NCI-H2171 treated with DMSO at 0.1 percent for 48 hours (cell line): ENCODE measurements at regions not wholly inside any gene's neighbourhood (a gene's known extent, or its start where the extent isn't known, plus 50 kb on each side); places are given as distances from the start of the nearest gene placed in this dataset.
"Not testable (repeated sequence)": the region's sequence is repeated elsewhere in the genome, so short reads cannot be mapped to it uniquely, and the experiment has no call there.

ENCODE experiments used
- DNase-seq: peaks from one replicate; lab custom pipeline; 2025; lab: John Stamatoyannopoulos, UW

DNA sequence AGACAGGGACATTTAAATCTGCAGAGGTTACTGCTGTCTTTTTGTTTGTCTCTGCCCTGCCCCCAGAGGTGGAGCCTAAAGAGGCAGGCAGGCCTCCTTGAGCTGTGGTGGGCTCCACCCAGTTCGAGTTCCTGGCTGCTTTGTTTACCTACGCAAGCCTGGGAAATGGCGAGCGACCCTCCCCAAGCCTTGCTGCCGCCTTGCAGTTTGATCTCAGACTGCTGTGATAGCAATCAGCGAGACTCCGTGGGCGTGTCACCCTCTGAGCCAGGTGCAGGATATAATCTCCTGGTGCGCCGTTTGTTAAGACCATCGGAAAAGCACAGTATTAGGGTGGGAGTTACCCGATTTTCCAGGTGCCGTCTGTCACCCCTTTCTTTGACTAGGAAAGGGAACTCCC lies 93.3 kb downstream of the ANKRD30BL start:
- DNase-seq, result not testable (repeated sequence)

DNA sequence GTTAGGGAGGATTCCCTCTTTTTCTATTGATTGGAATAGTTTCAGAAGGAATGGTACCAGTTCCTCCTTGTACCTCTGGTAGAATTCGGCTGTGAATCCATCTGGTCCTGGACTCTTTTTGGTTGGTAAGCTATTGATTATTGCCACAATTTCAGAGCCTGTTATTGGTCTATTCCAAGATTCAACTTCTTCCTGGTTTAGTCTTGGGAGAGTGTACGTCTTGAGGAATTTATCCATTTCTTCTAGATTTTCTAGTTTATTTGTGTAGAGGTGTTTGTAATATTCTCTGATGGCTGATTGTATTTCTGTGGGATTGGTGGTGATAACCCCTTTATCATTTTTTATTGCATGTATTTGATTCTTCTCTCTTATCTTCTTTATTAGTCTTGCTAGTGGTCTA lies 96.4 kb downstream of the ANKRD30BL start:
- DNase-seq, result not testable (repeated sequence)

DNA sequence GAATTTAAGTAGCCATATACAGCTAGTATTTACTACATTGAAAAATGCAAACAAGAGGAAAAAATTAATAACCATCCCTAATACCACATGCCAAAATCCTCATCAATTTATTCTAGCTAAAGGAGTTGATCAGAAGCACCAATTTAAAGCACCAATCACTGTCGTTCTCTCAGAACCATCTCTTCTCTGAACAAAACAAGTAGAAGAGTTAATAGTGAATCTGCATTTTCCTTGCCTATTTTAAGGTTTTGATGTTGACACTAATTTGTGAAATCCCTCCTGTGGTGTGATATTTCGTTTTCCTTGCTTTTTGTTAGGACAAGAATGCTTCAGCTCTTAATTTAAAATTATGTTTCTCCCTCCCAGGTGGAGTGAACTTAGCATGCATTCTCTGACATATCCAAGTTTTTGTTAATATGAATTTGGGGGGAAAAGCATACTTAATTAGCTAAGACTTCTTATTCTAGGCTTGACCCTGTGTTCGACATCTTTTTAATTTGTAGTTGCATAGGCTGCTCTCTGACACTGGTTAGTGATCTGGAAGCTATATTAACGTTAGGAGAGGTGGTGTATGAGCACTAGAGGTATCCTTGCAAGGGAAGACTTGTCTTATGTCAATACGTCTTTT lies 122.0 kb downstream of the ANKRD30BL start:
- DNase-seq, result not testable (repeated sequence)

DNA sequence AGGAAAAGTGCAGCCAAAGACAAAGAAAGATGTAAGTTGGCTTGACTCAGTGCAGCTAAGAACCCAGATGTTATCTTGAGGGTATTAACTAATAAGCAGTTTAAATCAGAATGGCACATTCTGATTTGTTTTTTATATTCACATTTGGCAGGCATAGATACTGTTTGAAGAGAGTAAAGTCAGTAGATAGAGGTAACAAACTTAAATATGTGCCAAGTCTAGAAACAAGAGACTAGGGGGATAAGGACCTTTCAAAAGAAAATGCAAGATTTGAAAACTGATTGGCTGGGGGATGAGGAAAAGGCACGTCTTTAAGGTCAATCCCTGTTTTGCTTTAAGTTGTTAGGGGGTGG lies 122.9 kb downstream of the ANKRD30BL start:
- DNase-seq, result not testable (repeated sequence)

DNA sequence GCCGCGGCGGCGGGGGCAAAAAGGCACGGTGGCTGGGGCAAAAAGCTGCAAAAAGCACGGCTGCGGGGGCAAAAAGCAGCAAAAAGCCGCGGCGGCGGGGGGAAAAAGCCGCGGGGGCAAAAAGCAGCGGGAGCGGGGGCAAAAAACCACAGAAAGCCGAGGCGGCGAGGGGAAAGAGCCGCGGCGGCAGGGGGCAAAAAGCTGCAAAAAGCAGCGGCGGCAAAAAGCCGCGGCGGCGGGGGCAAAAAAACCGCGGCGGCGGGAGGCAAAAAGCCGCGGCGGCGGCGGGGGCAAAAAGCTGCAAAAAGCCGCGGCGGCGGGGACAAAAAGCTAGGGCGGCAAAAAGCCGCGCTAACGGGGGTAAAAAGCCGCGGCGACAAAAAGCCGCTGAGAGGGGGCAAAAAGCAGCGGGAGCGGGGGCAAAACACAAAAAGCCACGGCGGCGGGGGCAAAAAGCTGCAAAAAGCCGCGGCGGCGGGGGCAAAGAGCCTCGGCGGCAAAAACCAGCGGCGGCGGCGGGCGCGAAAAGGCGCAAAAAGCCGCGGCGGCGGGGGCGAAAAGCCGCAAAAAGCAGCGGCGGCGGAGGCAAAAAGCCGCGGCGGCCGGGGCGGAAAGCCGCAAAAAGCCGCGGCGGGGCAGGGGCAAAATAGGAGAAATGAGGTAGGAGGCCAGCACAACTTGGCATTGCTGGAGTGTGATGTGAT lies 123.4 kb downstream of the ANKRD30BL start:
- DNase-seq, result peak; percentile 4

DNA sequence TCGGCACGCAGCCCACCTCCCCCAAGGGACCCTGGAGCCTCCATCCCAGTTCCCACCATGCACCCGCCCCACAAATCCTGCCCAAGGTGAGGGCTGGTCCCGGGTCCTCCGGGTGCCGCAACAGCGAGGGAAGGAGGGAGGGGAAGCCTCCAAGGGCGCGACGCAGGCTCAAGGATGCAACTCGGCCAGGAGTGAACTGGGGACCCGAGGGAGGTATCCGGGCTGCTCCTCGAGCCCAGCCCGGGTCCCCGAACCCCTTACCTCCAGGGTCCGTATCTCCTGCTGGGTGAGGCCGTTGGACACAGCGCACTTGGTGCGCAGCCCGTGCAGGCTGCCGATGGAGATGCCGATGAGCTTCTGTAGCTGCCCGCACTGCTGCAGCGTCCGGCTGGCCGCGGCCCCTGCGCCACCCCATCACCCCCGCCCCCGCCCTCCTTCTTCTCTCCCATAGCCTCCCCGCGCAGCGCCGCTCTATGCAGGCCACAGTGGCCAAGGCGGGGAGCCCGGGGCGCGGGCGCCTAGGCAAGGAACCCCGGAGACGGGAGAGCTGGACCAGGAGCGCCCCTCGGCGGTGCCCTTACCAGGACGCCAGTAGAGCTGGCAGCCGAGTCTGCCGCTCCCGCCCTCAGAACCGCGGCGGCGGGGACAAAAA lies 124.1 kb downstream of the ANKRD30BL start:
- peak; percentile 14 for DNase-seq

DNA sequence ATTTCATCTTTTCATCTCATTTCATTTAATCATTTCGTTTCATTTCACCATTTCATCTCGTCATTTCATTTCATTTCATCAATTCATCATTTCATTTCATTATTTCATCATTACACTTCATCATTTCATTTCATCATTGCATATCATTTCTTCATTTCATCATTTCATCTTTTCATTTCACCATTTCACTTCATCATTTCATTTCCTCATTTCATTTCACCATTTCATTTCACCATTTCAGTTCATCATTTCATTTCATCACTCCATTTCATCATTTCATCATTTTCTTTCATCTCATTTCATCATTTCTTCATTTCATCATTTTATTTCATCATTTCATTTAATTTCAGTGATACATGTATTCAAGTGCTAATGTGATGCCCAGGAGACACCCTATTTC lies 127.1 kb downstream of the ANKRD30BL start:
- no peak for DNase-seq

DNA sequence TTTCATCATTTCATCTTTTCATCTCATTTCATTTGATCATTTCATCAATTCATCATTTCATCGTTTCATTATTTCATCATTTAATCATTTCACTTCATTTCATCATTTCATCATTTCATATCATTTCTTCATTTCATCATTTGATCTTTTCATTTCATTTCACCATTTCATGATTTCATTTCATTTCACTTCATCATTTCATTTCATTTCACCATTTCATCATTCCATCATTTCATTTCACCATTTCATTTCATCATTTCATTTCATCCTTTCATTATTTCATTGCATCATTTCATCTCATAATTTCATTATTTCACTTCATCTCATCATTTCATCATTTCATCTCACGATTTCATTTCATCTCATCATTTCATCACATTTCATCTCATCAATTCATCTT lies 127.8 kb downstream of the ANKRD30BL start:
- DNase-seq, result no peak

DNA sequence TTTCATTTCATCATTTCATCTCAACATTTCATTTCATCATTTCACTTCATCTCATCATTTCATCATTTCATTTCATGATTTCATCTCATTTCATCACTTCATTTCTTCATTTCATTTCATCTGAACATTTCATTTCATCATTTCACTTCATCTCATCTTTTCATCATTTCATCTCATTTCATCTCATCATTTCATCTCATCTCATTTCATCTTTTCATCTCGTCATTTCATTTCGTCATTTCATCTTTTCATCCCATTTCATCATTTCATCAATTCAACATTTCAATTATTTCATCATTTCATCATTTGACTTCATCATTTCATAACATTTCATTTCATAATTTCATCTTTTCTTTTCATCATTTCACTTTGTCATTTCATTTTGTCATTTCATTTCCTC lies 128.4 kb downstream of the ANKRD30BL start:
- DNase-seq, result no peak

DNA sequence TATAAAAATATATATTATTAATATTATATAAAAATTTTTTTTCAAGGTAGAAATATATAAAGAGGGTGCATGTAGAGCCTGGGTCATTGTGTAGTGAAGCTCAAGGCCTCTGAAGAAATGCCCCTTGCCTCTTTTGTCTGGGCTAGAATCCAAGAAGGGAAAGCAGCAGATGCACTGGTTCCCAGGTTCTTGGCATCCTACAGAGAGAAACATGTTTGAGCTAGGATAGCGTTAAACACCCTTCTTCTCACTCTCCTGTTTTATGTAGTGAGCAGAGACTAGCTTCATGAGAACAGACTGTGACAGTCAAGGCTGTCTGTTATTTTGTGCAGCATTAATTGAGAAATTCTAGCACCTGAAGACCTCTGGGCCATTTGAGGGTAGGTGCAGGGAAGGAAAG lies 149.7 kb downstream of the ANKRD30BL start:
- DNase-seq, result not testable (repeated sequence)

DNA sequence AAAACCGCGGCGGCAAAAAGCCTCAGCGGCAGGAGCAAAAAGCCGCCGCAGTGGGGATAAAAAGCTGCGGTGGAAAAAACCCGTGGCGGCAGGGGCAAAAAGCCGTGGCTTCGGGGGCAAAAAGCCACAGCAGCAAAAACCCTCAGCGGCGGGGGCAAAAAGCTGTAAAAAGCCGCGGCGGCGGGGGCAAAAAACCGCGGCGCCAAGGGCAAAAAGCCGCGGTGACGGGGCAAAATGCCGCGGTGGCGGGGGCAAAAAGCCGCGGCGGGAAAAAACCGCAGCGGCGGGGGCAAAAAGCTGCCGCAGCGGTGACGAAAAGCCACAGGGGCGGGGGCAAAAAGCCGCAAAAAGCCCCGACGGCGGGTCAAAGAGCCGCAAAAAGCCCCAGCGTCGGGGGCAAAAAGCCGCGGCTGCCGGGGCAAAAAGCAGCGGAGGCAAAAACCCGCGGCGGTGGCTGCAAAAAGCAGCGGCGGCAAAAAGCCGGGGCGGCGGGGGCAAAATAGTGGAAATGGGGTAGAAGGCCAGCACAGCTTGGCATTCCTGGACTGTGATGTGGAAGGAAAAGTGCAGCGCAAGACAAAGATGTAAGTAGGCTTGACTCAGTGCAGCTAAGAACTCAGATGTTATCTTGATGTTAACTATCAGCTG lies 151.8 kb downstream of the ANKRD30BL start:
- peak; percentile 1 for DNase-seq

DNA sequence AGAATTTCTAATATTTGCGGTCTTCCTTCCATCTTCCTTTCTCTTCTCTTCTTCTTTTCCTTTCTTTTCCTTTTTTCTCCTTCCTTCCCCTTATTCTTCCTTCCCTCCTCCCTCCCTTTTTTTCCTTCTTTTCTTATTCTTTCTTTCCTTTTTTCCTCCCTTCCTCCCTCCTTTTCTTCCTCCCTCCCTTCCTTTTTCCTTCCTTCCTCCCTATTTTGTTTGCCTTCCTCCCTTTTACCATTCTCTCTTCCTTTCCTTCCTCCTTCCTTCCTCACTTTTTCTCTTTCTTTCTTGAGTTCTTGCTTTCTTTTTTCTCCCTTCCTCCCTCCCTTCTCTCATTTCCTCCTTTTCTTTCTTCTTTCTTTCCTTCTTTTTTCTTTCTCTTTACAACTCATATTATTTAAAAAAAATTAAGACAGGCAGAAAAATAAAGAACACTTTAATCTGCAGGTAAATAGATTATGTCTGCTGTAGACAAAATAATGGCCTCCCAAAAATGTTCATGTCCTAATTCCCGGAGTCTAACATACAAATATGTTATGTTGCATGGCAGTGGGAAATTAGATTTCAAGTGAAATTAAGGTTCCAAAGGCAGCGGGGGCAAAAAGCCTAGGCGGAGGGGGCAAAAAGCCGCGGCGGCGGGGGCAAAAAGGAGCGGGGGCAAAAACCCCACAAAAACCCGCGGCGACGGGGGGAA lies 152.4 kb downstream of the ANKRD30BL start:
- no peak for DNase-seq

DNA sequence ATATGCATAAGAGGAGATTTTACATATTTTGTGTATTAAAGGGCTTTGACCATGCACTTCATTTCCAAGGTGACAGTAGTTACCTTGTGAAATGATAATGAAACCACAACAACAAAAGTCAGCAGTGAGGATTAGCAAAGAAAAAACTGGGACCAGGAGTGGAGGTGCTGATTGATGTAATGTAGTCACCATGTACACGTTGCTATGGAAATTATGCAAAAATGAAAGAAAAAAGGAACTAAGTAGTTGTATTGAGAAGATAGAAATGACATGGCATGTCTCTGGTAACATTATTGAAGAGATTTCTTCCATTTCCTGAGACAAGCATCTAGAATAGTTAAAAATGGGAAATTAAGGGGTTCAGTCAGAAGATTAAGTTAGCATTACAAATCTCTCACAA lies 171.0 kb downstream of the ANKRD30BL start:
- not testable (repeated sequence) for DNase-seq

DNA sequence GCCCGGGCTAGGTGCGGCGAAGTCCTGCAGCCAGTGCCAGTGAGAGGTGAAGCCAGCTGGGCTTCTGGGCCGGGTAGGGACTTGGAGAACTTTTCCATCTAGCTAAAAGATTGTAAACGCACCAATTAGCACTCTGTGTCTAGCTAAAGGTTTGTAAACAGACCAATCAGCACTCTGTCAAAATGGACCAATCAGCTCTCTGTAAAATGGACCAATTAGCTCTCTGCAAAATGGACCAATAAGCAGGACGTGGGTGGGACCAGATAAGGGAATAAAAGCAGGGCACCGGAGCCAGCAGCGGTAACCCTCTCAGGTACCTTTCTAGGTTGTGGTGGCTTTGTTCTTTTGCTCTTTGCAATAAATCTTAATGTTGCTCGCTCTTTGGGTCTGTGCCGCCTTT lies 195.1 kb downstream of the ANKRD30BL start:
- not testable (repeated sequence) for DNase-seq

DNA sequence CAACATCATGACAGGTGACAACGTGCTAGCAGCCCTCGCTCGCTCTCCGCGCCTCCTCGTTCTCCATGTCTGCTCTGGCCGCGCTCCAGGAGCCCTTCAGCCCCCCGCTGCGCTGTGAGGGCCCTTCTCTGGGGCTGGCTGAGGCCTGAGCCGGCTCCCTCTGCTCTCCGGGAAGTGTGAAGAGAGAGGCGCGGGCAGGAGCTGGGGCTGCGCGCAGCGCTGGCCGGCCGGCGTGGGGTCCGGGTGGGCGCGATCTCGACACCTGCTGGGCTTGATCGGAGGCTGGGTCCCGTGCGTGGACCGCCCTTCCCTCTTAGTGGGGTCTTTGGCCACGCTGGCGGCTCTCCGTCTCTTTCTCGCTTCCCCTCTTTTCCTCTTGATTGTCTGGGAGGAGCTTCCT lies 195.5 kb downstream of the ANKRD30BL start:
- no peak for DNase-seq

DNA sequence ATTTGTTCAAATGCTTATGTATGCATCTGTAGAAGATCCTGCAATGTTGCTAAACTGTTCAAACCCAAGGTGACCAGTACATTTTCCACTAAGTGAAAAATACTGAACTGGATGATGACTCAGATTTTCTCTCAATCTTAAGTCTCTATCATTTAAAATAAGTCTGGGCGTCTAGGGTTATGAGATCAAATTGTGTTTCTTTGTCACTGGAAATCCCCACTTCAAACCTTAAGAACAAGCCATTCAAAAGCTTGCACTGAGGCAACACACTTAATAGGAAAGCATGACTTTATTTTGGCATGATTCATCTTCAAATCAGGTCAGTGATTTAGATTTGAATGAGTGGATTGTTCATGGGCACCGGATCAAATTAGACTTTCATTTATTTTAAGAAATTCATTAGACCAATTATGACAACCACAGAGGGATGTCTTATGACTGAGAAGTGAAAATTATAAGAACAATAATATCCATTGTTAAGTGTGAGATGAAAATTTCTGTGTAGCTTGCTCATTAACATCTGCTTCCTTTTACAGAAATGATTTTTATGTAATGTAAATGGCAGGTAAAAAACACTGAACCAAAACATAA lies 203.6 kb downstream of the ANKRD30BL start:
- DNase-seq, result not testable (repeated sequence)

DNA sequence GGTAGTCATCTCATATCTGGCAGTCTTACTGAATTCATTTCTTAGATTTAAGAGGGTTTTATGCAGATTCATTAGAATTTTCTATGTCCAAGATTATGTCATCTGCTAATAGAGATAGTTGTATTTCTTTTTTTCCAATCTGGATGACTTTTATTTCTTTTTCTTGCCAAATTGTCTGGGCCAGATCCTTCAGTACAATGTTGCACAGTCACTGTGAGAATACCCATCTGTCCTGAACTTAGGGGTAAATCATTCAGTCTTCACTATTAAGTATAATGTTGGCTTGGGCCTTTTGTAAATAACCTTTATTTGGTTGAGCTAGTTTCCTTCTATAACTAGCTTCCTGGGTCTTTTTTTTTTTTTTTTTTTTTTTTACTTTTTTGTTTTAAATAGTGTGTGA lies 213.1 kb downstream of the ANKRD30BL start:
- not testable (repeated sequence) for DNase-seq

DNA sequence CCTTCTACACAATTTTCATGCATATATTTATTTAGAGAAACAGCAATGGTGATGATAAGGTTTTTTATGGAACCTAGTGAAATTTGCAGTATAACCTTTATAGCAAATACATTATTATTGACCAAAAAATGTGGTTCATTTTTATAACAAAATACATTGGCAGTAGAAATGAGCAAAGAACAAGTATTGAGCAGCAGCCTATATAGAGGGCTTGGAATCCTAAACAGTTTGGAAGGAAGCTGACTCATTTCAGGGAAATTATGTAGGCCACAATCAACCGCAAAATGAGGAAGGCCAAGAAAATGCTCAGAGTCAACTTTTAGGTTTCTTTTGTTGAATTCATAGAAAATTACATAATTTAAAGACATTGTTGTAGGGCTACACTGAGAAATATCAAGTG lies 238.5 kb downstream of the ANKRD30BL start:
- DNase-seq, result not testable (repeated sequence)

DNA sequence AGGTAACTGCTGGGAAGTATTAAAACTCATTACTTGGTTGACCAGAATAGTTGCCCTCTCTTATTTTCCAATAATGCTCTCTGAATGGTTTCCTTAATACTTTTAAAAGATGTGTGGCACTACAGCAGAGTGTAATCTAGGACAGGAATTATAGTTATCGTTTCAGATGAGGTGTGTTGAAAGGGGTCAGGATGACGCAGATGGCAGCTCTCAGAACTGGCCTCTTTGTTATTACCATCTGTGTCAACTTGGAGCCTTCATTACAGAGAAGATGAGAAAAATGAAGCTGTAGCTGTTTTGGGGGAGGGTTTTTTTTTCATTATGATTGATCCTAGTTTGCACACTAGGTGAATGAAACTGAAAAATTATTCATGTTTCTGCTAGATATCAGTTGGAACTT lies 238.9 kb downstream of the ANKRD30BL start:
- not testable (repeated sequence) for DNase-seq
